Mammary epithelial cell (primary cell): ENCODE measurements at regions not wholly inside any gene's neighbourhood (a gene's known extent, or its start where the extent isn't known, plus 50 kb on each side); places are given as distances from the start of the nearest gene placed in this dataset.

Experiments
- CTCF ChIP-seq, 2 donors: IDR thresholded peaks in 1 of 2; conservative IDR thresholded peaks in 1 of 2; 2 replicates each; pipeline ENCODE4 v1.5.1; 2011 to 2012; ENCODE audit warnings: inconsistent platforms in 2 of 2, low read length in 2 of 2, mild to moderate bottlenecking in 2 of 2, control low read depth in 1 of 2, low read depth in 1 of 2; ENCODE audit not compliant: insufficient read depth in 1 of 2; ENCODE audit errors: extremely low read depth in 1 of 2
- EZH2 ChIP-seq: IDR thresholded peaks from 2 replicates; pipeline ENCODE4 v1.6.1; 2012; ENCODE audit warnings: low read length, inconsistent platforms, borderline replicate concordance

GRCh38 chr2:220332886-220333285 lies 705.5 kb downstream of the SLC4A3 start:
- TF ChIP-seq CTCF (conservative IDR thresholded peaks at IDR 0.05 in 1 of 2, IDR thresholded peaks at IDR 0.05 in 1 of 2; ENCODE audit: extremely low read depth in 1 of 2, insufficient read depth in 1 of 2, low read depth in 1 of 2, low read length in 2 of 2) (no peak), EZH2 (no peak)
